Suppressor macrophage (primary cell): ENCODE measurements at regions not wholly inside any gene's neighbourhood (a gene's known extent, or its start where the extent isn't known, plus 50 kb on each side); places are given as distances from the start of the nearest gene placed in this dataset.

Source experiments
- DNase-seq, 4 experiments: peaks; one replicate each; pipeline ENCODE4 v3.0.0-alpha.2; 2020 to 2022

DNA sequence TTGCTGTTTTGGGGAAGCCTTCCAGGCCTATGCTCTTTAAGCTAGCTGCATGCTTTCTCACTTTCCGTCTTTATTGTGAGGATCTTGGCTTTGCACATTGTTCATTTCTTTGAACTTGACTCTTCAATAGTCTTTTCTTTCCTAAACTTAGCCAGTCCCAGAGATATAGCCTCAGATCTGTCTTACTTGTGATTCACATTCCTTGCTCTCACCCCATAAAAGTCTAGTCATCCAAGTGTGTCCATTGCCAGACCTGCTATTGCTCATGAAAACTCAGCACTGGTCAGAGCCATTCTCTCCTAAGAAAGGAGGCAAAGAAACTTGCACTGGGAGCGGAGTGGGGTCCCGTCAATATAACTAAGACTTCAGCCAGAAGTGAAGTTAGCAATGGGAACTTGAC lies 275.0 kb upstream of the CTSO start:
- DNase-seq: no peak

DNA sequence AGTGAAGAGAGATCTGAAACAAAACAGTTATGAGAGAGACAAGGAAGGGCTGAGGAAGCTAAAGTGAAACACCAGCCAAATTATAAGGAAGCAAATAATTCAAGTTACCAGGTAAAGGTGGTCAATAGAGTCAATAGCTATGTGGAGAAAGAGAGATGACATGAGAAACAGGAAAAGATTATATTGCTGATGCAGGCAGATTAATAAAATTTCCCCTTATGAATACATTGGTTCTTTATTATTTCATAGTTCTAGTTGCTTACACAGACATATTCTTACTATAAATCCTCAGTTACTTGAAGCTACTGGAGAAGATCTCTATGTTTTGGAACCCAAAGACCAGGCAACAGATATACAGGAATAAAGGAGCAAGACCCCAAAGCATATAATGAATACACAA lies 273.7 kb upstream of the CTSO start:
- no peak for DNase-seq

DNA sequence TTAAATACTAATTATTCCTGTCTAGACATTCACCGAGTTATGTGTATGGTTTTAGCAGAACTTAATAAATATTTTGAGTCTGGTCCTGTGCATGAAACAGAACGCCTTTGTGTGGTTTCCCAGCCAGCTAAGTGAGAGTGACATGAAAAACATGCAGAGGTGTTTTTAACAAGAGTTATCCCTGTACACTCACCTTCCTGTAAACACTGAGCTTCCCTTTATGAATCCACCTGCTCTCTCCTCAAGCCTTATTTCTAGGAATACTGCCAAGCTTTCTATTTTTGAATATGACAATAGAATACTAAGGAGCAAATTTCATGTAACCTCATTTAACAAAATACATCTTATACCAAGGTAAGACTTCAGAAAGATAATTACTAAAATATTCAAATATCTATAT lies 270.3 kb upstream of the CTSO start:
- DNase-seq: no peak

DNA sequence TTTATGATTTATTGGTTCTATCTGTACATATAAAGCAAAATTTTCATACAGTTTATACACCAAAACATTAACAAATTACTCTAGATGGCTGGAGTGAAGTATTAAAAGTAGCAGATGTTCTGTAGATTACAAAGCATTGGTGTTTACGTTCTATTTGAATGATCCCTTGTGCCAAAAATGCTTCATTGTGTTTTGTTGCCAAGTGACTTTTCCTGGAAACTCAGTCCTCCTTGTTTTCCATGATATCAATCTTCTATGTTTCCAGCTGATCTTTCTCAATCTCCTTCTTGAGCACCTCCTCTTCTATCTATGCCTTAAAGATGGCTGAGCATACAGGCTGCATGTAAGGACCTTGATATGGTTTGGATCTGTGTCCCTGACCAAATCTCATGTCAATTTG lies 263.6 kb upstream of the CTSO start:
- no peak for DNase-seq

DNA sequence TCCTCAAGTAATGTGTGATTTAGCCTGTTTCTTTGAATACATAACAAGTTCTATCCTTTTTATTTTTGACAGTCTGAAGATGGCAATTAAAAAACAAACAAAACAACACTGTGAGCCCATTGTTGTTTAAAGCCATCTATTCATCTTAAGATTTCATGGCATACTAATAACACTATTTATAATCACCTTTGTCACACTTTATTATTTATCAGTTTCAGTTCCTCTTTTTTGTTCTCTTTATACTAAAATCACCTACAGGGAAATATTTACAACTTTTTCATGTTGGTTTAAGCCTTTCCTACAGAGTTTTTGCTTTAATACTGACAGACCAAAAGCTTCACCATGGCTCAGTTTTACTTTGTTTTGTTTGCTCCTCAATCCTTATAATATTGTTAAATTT lies 247.4 kb upstream of the CTSO start:
- no peak for DNase-seq

DNA sequence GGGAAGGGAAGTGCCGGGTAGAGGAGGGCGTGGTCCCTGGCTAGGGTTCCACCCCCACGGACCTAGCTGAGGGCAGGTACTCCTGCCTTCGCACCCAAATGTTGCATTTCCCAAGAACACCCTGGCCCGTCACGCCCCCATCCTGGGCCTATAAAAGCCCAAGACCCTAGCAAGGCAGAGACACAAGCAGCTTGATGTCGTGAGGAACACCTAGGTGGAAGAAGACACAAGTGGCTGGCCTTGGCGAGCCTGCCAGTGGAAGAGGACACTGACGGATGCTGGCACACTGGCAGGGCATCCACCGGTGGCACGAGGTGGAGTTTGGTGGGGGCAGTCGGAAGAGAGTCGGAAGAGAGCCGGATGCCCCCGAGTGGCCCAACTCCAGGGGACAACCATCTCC lies 244.8 kb upstream of the CTSO start:
- no peak for DNase-seq

DNA sequence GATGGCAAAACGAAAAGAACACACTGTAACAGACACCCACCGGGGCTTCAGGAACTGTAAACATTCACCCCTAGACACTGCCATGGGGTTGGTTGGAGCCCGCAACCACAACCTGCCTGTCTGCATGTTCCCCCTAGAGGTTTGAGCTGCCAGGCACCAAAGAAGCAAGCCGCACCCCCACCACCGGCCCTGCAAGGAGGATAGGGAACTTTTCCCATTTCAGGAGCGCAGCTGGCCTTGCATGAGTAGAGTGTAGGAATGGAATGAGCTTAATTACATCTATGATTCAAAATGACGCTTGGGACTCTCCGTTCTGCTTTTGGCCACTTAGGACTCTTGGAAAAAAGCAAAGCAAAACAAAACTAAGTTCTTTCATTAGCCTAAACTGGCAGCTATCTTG lies 243.6 kb upstream of the CTSO start:
- DNase-seq: no peak

DNA sequence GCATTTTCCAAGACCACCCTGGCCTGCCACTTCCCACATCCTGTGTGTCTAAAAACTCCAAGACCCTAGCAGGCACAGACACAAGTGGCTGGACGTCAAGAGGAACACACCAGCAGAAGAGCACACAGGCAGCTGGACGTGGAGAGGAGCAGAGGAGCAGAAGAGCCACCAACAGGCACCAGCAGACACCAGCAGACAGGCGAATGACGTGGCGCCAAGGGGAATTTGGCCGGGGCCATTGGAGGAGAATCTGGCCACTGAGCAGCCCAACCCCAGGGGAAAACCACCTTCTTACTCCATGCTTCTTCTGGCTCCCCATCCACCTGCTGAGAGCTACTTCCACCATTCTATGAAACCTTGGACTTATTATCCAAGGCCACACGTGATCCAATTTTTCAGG lies 243.1 kb upstream of the CTSO start:
- DNase-seq: no peak

DNA sequence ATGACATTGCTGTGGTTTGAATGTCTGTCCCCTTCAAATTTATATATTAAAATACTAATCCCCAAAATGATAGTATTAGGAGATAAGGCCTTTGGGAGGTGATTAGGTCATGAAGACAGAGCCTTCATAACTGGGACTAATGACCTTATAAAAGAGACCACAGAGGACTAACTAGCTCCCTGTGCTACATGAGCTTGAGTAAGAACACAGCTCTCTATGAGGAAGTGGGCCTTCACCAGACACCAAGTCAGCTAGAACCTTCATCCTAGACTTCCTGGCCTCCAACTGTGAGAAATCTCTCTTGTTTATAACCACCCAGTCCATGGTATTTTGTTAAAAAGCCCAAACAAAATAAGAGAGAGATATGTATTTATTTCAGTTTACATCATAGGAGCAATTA lies 242.2 kb upstream of the CTSO start:
- peak in 3 of 4 experiments; percentile 8 to 24 (median 9) for DNase-seq

DNA sequence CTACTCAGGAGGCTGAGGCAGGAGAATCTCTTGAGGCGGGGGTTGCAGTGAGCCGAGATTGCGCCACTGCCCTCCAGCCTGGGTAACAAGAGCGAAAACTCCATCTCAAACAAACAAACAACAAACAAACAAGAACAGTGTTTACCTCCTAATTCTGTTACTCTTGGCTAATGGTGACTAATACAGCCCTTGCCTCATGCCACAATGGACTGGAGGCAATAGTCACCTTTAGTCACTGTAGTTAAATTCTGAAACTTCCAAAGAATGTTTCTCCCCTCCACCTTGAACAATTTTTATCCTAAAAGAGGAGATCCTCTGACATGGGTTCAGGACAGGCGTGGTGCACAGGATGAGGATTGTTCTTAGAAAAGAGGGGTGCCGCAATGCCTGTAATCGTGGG lies 241.2 kb upstream of the CTSO start:
- no peak for DNase-seq

DNA sequence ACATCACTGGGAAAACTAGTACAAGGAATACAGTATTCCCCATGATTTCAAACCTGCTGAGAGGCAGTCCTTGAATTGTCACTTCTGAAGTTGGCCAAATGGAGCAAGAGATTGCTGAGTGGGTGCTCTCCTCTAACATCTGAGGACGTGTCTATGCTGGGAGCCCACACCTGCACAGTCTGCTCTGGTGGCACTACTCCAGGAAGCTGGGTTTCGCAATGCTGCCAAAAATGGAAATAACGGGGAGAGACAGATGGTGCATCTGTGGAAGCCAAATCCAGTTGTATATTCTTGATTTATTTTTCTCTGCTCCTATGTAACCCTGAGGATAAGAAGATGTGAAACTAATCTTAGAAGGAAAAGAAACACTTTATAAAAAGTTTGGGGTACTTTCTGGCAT lies 240.1 kb upstream of the CTSO start:
- no peak for DNase-seq

DNA sequence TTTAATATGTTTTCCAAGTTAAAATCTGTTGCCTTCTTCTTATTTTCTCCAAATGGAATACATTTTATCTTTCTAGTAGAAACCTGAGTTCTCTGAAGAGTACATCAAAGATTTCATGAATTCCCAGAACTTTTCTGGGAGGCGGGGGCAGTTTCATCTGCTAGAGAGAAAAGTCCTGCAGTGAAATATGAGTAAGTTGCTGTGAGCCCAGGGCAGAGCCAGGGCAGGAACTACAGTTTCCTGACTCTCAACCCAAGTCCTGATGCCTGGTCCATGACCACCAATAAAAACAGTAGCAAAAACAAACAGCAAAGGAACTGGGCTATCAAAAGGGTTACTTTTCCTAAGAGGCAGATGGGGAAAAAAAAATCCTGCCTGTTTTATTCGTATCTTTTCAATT lies 239.4 kb upstream of the CTSO start:
- no peak for DNase-seq

DNA sequence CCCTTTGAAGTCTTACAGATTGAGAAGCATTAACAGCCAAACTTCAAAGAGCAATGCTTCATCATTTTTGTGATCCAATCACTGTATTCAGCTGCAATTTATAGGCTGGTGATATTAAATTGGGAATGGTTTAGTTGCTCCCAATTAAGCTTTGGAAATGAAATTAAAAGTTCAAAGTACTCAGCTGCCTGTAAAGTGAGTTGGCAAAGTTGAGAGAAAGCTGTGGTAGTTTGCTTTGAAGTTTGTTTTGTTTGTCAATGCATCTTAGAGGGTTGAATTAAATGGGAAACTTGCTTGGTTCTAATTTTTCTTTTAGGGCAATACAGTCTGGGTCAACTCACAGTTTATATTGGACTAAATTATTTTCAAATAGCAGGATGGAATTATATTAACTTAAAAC lies 238.4 kb upstream of the CTSO start:
- DNase-seq: no peak

DNA sequence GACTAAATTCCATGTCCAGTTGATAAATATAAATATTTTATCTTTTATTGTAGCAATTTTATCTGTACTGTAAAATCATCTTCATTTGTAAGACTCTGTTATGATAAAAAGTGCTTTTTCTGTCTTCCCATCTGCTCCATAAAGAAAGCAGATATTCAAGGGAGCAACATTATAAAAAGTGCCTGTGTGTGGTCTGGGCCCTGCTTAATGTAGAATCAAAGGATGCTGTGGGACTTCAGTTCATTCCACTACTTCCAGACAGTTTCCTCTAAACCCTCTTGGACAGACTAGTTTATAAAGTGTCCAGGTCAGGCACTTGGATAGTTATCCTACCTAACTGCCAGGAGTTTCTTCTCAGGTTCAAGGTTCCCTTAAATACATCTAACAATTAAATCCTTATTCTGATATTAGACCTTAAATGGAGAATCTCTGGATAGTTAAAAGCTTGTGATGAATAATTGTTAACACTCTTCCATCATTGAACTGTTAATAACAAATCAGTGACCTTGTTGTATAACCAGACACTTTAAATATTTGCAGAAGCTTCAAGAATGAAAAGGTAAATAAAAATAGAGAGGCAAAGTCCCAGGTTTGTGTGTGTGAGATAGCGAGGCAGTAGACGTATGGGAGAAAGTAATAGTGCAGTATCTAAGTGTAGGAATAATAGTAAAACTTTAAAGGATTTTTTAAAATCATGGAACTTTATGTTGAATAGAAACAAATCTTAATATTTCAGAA lies 237.5 kb upstream of the CTSO start:
- DNase-seq: no peak

DNA sequence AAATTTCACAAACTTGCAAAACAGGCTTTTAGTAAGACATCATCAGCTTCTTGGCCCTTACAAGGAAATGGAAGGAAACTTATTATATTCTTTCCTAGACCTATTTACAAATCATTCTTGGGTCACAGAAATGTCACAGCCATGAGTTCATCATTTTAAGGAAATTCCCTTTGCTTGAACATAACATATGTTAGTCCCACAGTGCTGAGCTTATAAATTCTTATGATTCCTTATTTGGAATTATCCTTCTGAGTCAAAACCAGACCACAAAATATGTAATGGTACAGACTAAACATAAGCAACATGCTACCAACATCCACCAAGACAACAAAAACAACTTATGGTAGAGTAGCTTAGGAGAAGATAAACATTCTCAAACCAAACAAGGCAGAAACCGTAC lies 236.9 kb upstream of the CTSO start:
- peak in 2 of 4 experiments; percentile 1 to 2 for DNase-seq

DNA sequence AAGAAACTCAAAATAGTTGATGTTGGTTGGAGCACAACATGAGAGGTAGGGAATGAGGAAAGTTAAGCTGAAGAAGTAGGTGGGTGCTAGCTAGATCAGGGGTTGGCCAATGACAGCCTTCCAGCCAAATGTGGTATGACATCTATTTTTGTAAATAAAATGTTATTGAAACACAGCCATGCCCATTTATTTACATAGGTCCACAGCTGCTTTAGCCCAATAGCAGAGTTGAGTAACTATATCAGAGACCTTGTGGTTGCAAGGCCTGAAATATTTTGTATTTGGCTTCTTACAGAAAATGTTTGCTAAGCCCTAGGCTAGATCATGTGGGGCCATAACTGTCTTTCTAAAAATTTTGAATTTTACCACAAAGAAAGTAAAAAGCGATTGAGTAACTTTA lies 234.9 kb upstream of the CTSO start:
- DNase-seq: no peak

DNA sequence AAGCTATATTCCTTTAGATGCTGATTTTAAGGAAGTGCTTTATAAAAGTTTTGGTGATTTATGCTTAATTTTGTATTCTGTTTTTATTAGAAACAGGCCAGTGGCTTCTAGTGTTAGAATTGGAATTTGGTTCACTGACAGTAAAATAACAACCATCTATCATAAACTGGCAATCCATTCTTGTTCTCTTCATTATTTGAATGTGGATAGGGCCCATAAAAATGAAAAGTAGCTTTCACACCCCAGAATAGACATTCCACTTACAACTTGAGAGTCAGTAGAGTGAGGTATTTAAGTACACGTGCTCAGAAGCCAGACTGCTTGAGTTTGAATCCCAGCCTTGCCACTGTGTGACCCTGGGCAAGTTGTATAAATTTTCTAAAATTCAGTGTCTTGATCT lies 232.4 kb upstream of the CTSO start:
- DNase-seq: no peak

DNA sequence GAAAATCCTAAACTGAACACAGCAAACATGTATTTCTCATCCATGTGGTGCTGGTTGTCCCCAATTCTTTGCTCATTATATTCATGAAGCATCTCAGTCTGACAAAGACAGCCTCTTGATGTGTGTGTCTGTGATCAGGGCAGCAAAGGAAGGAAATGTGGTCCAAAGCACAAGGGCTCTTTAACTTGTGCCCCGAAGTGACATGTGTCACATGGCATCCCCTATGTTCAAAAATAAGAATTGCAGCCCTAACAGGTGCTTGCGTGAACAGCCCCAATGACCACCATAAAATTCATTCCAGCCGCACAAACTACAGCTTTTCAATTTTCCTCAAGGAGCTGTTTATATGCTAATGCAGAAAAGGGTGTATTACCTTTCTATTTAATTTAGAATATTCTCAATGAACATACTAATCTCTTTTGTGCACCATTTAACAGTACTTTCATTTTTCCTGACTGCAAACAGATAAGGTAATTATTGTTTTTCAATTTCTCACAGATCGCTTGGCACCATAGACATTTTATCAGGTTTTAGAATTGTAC lies 231.9 kb upstream of the CTSO start:
- no peak for DNase-seq

DNA sequence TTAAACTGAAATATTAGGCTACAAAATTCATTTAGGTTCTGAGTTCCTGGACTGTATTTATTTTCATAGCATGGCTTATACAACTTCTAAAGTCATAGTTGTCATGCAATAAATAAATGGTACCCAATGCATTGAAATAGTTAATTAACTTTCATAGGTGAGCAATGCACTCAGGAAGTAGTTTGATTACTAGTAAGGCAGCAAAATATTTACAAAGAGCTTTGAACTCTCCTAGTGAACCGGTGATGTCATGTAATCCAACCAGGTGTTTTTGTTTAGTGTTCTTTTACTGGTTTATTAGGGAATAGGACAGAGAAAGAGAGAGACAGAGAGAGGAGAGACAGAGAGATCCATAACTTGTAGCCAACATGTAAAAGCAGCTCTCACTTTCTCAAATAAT lies 228.6 kb upstream of the CTSO start:
- DNase-seq: no peak

DNA sequence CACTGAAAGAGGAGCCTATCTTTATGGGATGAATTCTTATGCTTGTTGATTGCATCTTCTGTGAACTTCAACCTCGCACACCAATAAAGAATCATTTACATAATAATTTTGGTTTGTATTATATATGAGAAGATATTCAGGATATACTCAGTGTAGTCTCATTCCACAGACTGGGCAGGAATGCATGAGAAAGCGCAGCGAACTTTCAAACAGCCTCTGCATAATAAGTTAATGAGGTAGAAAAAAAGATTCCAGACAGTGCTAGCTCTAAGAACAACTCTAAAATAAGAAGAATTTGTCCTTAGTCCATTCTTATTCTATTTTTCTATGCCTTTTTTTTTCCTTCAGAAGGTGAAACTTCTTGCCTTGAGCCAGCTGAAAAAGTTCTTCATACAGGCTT lies 224.3 kb upstream of the CTSO start:
- no peak for DNase-seq

DNA sequence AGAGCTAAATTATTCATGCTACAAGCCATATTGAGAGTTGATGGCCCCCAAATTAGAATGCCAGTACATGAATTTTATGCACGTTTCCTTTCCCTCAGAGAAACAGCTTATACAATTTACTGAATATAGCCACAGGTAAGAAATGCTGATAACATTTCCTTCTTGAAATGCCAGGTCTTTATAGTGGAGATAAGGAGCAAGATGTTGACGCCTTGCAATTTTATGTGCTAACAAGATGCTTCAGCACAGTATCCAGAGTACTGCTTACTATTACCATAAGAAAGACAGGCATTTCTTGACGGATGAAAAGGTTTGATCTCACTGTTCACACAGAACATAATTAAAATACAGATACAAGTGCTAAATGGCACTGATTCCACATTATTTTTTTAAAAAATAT lies 223.2 kb upstream of the CTSO start:
- DNase-seq: no peak

DNA sequence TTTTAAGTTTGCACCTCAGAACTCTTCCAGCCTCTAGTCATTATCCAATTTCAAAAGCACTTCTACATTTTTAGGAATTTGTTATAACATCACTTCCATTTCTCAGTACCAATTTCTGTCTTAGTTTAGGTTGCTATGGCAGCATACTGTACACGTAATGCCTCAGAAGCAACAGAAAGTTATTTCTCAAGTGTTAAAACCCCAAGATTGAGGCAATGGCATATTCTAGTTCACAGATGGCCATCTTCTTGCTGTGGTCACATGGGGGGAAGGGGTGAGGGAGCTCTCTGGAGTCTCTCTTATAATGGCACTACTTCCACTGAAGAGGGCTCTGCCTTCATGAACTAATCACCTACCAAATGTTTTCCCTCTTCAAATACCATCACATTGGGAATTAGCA lies 220.3 kb upstream of the CTSO start:
- DNase-seq: no peak

DNA sequence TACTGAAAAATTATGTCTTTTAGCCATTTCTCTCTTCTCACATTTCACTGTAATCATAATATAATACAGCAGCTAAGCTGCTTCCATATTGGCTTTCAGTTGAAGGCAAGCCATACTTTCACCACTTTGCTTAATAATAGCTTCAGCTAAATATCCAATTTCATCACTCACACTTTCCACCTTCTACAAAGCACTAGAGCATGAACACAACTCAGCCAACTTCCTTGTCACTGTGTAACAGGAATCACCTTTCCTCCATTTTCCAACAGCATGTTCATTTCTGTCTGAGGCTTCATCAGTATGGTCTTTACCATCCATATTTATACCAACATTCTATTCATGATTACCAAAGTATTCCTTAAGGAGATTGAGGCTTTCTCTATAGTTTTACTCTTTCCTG lies 219.8 kb upstream of the CTSO start:
- DNase-seq: no peak

DNA sequence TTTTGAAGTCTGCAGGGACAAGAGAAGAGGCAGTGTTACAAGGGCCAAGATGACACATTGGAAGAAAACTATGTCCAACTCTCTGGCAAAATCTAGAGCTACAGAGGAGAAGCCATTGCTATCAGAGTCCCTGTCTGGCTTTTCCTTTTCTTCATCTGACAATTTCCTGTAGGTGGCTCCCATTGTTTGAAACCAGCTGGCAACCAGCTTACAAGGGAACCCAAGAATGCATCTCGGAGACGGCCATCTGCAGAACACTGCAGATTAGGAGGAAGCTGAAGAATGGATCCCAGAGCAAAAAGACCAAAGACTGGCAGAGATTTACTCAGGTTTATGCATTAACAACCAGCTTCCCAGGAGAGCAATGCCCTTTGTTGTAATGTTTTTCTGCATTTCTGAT lies 216.2 kb upstream of the CTSO start:
- DNase-seq: no peak

DNA sequence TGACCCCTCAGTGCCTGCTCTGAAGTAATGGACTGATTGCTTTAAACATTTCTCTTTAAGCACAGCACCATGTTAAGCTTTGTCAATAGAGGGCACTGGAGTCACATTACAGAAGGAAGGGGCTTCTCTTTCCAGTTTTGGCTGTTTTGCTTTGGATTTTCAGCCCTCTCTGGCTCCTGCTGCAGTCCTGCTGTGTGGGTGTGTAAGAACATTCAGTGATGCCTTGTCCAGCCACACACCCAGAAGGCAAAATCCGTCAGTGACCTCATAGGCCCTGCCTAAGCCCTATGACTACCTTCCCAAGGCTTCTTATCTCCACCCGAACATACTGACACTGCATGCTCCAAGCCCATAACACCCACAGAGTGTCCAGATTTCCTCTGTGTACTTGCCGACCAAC lies 215.3 kb upstream of the CTSO start:
- DNase-seq: peak in 3 of 4 experiments; percentile 5 to 23 (median 9)
